ENCODE measurements at regions not wholly inside any gene's neighbourhood (a gene's known extent, or its start where the extent isn't known, plus 50 kb on each side); places are given as distances from the start of the nearest gene placed in this dataset.

DNA sequence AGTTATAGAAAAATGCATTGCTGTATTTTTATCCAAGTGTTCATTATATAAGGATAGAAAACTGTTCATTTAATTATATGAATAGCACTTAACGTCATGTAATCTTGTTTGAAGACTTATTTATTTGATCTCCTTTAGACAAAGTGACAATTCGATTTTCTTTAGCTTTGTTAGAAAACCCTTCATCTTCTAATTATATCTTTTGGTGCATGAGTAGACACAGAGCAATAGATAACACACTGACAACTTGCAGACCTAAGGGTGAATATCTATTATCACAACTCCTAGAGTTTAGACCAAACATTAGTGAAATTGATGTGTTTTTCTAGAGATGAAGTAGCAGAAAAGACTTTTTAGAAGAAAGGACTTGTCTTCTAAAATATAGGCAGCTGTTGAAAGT lies 446.4 kb upstream of the SEMA6A start:
- TF ChIP-seq, protein P1, sequence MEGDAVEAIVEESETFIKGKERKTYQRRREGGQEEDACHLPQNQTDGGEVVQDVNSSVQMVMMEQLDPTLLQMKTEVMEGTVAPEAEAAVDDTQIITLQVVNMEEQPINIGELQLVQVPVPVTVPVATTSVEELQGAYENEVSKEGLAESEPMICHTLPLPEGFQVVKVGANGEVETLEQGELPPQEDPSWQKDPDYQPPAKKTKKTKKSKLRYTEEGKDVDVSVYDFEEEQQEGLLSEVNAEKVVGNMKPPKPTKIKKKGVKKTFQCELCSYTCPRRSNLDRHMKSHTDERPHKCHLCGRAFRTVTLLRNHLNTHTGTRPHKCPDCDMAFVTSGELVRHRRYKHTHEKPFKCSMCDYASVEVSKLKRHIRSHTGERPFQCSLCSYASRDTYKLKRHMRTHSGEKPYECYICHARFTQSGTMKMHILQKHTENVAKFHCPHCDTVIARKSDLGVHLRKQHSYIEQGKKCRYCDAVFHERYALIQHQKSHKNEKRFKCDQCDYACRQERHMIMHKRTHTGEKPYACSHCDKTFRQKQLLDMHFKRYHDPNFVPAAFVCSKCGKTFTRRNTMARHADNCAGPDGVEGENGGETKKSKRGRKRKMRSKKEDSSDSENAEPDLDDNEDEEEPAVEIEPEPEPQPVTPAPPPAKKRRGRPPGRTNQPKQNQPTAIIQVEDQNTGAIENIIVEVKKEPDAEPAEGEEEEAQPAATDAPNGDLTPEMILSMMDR (conservative IDR thresholded peaks at IDR 0.05; ENCODE audit: low read depth, low read length), result no peak
- Histone ChIP-seq H3K4me1 (ENCODE audit: low read depth, poor library complexity, severe bottlenecking) (no peaks in the 10 kb centered on the region), H3K4me3 (IDR thresholded peaks at IDR 0.05; ENCODE audit: insufficient read depth, low read depth, low read length) (no peak overlapping the region), H3K27ac (no peak overlapping the region), H3K27me3 (ENCODE audit: insufficient read depth, low read depth) (no peaks in the 10 kb centered on the region), H2AFZ (ENCODE audit: low read depth) (no peak overlapping the region), H4K20me1 (ENCODE audit: insufficient read depth) (no peaks in the 10 kb centered on the region), H3K9ac (no peak overlapping the region), H3K4me2 (no peak overlapping the region), H3K36me3 (ENCODE audit: insufficient read depth) (no peaks in the 10 kb centered on the region), H3K79me2 (ENCODE audit: insufficient read depth, low read depth) (no peaks in the 10 kb centered on the region)

DNA sequence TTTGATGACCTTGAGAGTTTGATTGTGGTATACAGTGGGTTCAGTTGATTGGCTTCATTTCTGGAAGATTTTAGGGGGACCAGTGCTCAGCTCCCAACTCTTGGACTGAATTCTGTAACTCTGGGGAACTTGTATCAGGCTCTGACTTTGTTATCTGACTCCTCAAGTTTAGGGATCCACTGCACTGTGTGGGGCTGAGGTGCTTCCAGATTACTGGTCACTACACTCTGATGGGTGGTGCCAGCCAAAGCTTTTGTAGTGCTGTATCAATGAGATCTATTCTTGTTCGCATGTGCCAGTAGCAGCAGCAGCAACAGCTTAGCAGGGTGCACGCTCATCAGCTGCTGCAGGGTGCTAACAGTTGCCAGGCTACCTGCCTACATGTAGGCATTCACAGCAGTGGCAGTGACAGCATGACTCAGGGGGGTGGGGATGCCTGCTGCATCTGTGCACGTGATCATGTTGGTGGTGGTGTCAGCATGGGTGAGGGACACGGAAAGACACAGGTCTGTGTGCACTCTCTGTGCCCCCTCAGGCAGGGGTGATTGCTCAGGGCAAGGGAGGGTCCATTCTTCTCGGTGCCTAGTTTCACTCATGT lies 438.8 kb upstream of the SEMA6A start:
- Histone ChIP-seq H3K4me1 (ENCODE audit: low read depth, poor library complexity, severe bottlenecking) (no peaks in the 10 kb centered on the region), H3K27ac (no peak overlapping the region), H3K9ac (no peak overlapping the region), H3K27me3 (ENCODE audit: insufficient read depth, low read depth) (no peaks in the 10 kb centered on the region), H3K4me2 (no peak overlapping the region), H3K36me3 (ENCODE audit: insufficient read depth) (no peaks in the 10 kb centered on the region; the same call in 1 of the 2 replicates), H4K20me1 (ENCODE audit: insufficient read depth) (no peaks in the 10 kb centered on the region), H3K79me2 (ENCODE audit: insufficient read depth, low read depth) (no peaks in the 10 kb centered on the region), H3K4me3 (IDR thresholded peaks at IDR 0.05; ENCODE audit: insufficient read depth, low read depth, low read length) (no peak overlapping the region), H2AFZ (ENCODE audit: low read depth) (no peak overlapping the region)
- TF ChIP-seq, protein P1 (conservative IDR thresholded peaks at IDR 0.05; ENCODE audit: low read depth, low read length), result no peak

DNA sequence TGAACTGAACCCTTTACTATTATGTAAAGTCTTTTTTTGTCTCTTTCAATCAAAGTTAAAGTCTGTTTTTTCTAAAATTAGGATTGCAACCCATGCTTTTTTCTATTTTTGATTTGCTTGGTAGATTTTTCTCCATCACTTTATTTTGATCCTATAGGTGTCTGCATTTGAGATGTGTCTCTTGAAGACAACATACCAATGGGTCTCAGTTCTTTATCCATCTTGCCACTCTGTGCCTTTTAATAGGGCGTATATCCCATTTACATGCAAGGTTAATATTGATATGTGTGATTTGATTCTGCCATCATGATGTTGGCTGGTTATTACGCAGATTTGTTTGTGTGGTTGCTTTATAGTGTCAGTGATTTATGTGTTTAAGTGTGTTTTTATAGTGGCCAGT lies 436.0 kb upstream of the SEMA6A start:
- TF ChIP-seq, protein P1 (conservative IDR thresholded peaks at IDR 0.05; ENCODE audit: low read depth, low read length), result no peak
- H3K36me3 ChIP-seq (ENCODE audit: insufficient read depth), result no peaks in the 10 kb centered on the region; the same call in 1 of the 2 replicates
- H3K27ac ChIP-seq, result no peak overlapping the region
- H2AFZ ChIP-seq (ENCODE audit: low read depth), result no peak overlapping the region
- H3K4me3 ChIP-seq (IDR thresholded peaks at IDR 0.05; ENCODE audit: insufficient read depth, low read depth, low read length), result no peak overlapping the region
- H3K27me3 ChIP-seq (ENCODE audit: insufficient read depth, low read depth), result no peaks in the 10 kb centered on the region
- H4K20me1 ChIP-seq (ENCODE audit: insufficient read depth), result no peaks in the 10 kb centered on the region
- H3K4me2 ChIP-seq, result no peak overlapping the region
- no peak overlapping the region for H3K9ac ChIP-seq
- no peaks in the 10 kb centered on the region for H3K79me2 ChIP-seq (ENCODE audit: insufficient read depth, low read depth)
- H3K4me1 ChIP-seq (ENCODE audit: low read depth, poor library complexity, severe bottlenecking), result no peaks in the 10 kb centered on the region

DNA sequence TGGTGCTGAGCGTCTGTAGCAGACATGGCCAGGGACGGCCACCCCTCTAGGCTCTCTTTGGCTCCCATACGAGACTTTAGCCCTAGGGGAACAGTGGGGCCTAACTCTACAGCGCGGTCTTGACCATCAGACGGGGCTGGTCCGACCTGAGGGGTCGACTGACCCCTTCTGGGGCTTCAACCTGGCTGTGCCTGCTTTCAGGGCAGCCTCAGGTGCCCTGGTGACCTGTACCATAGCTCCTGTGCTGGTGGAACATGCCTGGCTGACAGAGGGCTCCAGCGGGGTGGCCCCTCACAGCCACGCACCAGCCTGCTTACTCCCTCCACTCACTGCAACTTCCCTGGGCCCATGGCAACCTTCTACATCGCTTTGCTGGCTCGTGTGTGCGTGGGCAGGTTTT lies 423.4 kb upstream of the SEMA6A start:
- H4K20me1 ChIP-seq (ENCODE audit: insufficient read depth), result no peaks in the 10 kb centered on the region
- no peak overlapping the region for H3K27ac ChIP-seq
- H3K4me2 ChIP-seq, result no peak overlapping the region
- H3K4me3 ChIP-seq (IDR thresholded peaks at IDR 0.05; ENCODE audit: insufficient read depth, low read depth, low read length), result no peak overlapping the region
- H3K79me2 ChIP-seq (ENCODE audit: insufficient read depth, low read depth), result no peaks in the 10 kb centered on the region
- no peaks in the 10 kb centered on the region for H3K36me3 ChIP-seq (ENCODE audit: insufficient read depth)
- H3K27me3 ChIP-seq (ENCODE audit: insufficient read depth, low read depth), result no peaks in the 10 kb centered on the region
- no peak overlapping the region for H2AFZ ChIP-seq (ENCODE audit: low read depth)
- no peak overlapping the region for H3K9ac ChIP-seq
- TF ChIP-seq, protein P1 (conservative IDR thresholded peaks at IDR 0.05; ENCODE audit: low read depth, low read length), result no peak
- H3K4me1 ChIP-seq (ENCODE audit: low read depth, poor library complexity, severe bottlenecking), result no peaks in the 10 kb centered on the region

All from KMS-11 (cell line).